ENCODE measurements at regions not wholly inside any gene's neighbourhood (a gene's known extent, or its start where the extent isn't known, plus 50 kb on each side); places are given as distances from the start of the nearest gene placed in this dataset.

GRCh38 chr2:88281302-88282217 is 111.4 kb downstream of the THNSL2 start:
- no peak for DNase-seq

GRCh38 chr2:88269836-88270235 is 99.7 kb downstream of the THNSL2 start:
- no peak for DNase-seq

GRCh38 chr2:88265352-88266303 is 95.5 kb downstream of the THNSL2 start:
- no peak for DNase-seq

GRCh38 chr2:88263861-88264260 is 93.7 kb downstream of the THNSL2 start:
- DNase-seq = no peak

GRCh38 chr2:88261725-88262124 is 91.6 kb downstream of the THNSL2 start:
- no peak for DNase-seq

- no peak for DNase-seq
Observed at GRCh38 chr2:88258208-88258607, 88.1 kb downstream of the THNSL2 start.

GRCh38 chr2:88254437-88255091 is 84.4 kb downstream of the THNSL2 start:
- no peak for DNase-seq

GRCh38 chr2:88253997-88254396 is 83.9 kb downstream of the THNSL2 start:
- no peak for DNase-seq

- DNase-seq = no peak
Observed at GRCh38 chr2:88253375-88253774, 83.2 kb downstream of the THNSL2 start.

GRCh38 chr2:88252646-88253045 is 82.5 kb downstream of the THNSL2 start:
- DNase-seq = no peak

- DNase-seq = no peak
Observed at GRCh38 chr2:88252111-88252510, 82.0 kb downstream of the THNSL2 start.

GRCh38 chr2:88250404-88250803 is 80.3 kb downstream of the THNSL2 start:
- no peak for DNase-seq

- DNase-seq = no peak
Observed at GRCh38 chr2:88248280-88248828, 78.2 kb downstream of the THNSL2 start.

GRCh38 chr2:88247531-88247930 is 77.4 kb downstream of the THNSL2 start:
- no peak for DNase-seq

GRCh38 chr2:88245109-88245508 is 75.0 kb downstream of the THNSL2 start:
- DNase-seq = no peak

- DNase-seq = no peak
Observed at GRCh38 chr2:88239781-88240180, 69.6 kb downstream of the THNSL2 start.

GRCh38 chr2:88236666-88237065 is 66.5 kb downstream of the THNSL2 start:
- DNase-seq = no peak
